Neutrophil (primary cell): ENCODE measurements at regions not wholly inside any gene's neighbourhood (a gene's known extent, or its start where the extent isn't known, plus 50 kb on each side); places are given as distances from the start of the nearest gene placed in this dataset.

Source experiments
- H3K27ac ChIP-seq: fragments of 200-600 bp; sonication (generic); 2 replicates; pipeline ENCODE4 v1.5.1; 2016; ENCODE audit warnings: mild to moderate bottlenecking, moderate library complexity
- H3K27me3 ChIP-seq: fragments of 200-600 bp; sonication (generic); 2 replicates; pipeline ENCODE4 v1.6.0; 2016; ENCODE audit warnings: mild to moderate bottlenecking
- H3K36me3 ChIP-seq: fragments of 200-600 bp; sonication (generic); 2 replicates; pipeline ENCODE4 v1.5.1; 2017
- H3K4me1 ChIP-seq, 2 experiments: fragments of 200-600 bp in 1 of 2; sonication (generic) in 1 of 2; 1 replicate in 1 of 2; 2 replicates in 1 of 2; pipeline versions ENCODE4 v1.5.1 to v1.6.1; 2013 to 2016; ENCODE audit warnings: low read depth in 1 of 2, low read length in 1 of 2, mild to moderate bottlenecking in 1 of 2, moderate library complexity in 1 of 2; ENCODE audit not compliant: control insufficient read depth in 1 of 2, insufficient read depth in 1 of 2
- H3K4me3 ChIP-seq, 2 experiments: fragments of 200-600 bp in 1 of 2; sonication (generic) in 1 of 2; 1 replicate in 1 of 2; 2 replicates in 1 of 2; pipeline ENCODE4 v1.5.1; 2013 to 2016; ENCODE audit warnings: low read depth in 1 of 2, low read length in 1 of 2, mild to moderate bottlenecking in 1 of 2, moderate library complexity in 1 of 2
- H3K9me3 ChIP-seq: fragments of 200-600 bp; sonication (generic); 2 replicates; pipeline ENCODE4 v1.5.1; 2016
- TF ChIP-seq, protein P1 (sequence below): fragments of 200-600 bp; sonication (generic); IDR thresholded peaks from 2 replicates; pipeline ENCODE4 v1.5.1; 2016; ENCODE audit warnings: antibody characterized with exemption

DNA sequence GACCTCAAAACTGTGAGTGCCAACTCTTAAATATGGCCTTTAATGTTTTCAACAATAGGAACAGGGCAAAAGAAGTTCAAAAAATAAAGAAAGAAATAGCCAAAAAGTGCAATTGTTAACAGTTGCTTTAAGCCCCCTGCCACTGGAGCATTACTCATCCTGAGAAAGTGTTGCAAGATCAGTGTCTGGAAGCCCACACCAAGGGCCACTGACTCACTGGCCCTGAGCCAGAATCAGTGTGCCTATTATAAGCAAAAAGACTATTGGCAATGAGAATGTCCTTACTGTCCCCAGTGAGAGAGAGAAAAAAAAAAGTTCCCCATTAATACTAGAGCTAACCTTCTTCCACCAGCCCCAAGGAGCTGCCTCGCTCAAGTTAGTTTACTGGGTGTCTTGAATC is 480.1 kb upstream of the ZNF385D start:
- H3K27ac ChIP-seq, result no peak overlapping the region
- no peaks in the 10 kb centered on the region for H3K36me3 ChIP-seq
- H3K9me3 ChIP-seq, result no peaks in the 10 kb centered on the region
- H3K4me3 ChIP-seq, result no peak overlapping the region
- H3K27me3 ChIP-seq, result no peaks in the 10 kb centered on the region
- H3K4me1 ChIP-seq, result no peaks in the 10 kb centered on the region
- TF ChIP-seq, protein P1, sequence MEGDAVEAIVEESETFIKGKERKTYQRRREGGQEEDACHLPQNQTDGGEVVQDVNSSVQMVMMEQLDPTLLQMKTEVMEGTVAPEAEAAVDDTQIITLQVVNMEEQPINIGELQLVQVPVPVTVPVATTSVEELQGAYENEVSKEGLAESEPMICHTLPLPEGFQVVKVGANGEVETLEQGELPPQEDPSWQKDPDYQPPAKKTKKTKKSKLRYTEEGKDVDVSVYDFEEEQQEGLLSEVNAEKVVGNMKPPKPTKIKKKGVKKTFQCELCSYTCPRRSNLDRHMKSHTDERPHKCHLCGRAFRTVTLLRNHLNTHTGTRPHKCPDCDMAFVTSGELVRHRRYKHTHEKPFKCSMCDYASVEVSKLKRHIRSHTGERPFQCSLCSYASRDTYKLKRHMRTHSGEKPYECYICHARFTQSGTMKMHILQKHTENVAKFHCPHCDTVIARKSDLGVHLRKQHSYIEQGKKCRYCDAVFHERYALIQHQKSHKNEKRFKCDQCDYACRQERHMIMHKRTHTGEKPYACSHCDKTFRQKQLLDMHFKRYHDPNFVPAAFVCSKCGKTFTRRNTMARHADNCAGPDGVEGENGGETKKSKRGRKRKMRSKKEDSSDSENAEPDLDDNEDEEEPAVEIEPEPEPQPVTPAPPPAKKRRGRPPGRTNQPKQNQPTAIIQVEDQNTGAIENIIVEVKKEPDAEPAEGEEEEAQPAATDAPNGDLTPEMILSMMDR, result no peak

DNA sequence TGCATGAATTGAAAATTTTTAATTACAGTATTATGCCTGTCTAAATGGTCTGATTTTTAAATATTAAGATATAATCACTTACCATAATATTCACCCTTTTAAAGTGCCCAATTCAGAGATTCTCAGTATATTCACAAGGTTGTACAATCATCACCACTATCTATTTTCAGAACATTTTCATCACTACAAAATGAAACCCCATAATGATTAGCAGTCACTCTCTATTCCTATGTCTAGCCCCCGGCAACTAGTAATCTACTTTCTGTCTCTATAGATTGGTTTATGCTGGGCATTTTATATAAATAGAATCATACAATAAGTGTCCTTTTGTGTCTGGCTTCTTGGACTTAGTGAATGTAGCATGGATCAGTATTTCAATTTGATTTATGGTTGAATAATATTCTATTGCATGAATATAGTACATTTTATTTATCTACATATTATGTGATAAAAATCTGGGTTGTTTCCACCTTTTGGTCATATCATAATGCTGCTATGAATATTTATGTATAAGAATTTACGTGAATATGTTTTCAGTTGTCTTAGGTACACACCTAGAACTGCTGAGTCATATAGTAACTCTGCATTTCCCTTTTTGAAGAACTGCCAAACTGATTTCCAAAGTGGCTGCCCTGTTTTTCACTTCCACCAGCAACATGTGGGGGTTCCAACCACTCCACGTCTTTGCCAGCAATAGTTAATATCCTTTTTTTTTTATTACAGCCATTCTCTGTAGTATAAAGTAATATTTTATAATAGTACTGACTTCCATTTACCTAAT is 485.7 kb upstream of the ZNF385D start:
- Histone ChIP-seq H3K4me3 (no peak overlapping the region), H3K27ac (no peak overlapping the region), H3K9me3 (no peaks in the 10 kb centered on the region), H3K36me3 (no peaks in the 10 kb centered on the region), H3K4me1 (no peaks in the 10 kb centered on the region), H3K27me3 (no peaks in the 10 kb centered on the region)
- TF ChIP-seq, protein P1, result no peak

DNA sequence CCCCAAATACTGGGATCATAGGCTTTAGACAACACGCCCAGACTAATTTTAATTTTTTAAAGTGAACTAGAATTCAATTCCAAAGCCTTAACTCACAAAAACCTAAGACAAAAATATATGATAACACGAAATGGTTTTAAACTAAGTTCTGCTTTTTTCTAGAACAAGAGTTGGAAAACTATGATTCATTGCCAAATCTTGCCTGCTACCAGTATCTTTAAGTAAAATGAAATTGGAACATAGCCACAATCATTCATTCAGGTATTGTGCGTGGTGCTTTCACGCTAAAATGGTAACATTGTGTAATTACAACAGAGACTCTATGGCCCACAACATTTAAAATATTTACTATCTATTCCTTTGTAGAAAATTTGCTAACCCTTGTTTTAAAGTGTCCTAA is 488.0 kb upstream of the ZNF385D start:
- Histone ChIP-seq H3K27ac (no peak overlapping the region), H3K36me3 (no peaks in the 10 kb centered on the region), H3K4me1 (no peaks in the 10 kb centered on the region), H3K4me3 (no peak overlapping the region), H3K9me3 (no peaks in the 10 kb centered on the region), H3K27me3 (no peaks in the 10 kb centered on the region)
- TF ChIP-seq, protein P1, result no peak

DNA sequence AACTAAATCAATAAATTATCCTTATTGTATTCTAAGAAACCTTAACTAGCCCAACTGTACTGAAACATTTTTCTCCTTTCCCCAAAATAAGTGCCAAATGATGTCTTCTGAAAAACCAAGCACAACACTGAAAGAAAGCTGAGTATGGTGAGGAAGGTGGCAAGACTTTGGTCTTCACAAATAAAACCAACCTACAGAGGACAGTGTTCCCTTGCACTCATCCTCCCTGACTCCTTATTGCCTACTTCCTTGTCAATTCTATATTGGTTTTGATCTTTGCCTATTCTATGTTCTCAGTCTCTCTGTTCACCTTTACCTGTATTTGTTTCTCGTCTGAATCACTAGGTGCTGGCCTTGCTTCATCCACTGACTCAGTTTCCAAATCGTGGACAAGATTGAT is 490.1 kb upstream of the ZNF385D start:
- TF ChIP-seq, protein P1, result no peak
- H3K9me3 ChIP-seq, result no peaks in the 10 kb centered on the region
- no peaks in the 10 kb centered on the region for H3K4me1 ChIP-seq
- H3K27ac ChIP-seq, result no peak overlapping the region
- H3K4me3 ChIP-seq, result no peak overlapping the region
- H3K36me3 ChIP-seq, result no peaks in the 10 kb centered on the region
- no peaks in the 10 kb centered on the region for H3K27me3 ChIP-seq

DNA sequence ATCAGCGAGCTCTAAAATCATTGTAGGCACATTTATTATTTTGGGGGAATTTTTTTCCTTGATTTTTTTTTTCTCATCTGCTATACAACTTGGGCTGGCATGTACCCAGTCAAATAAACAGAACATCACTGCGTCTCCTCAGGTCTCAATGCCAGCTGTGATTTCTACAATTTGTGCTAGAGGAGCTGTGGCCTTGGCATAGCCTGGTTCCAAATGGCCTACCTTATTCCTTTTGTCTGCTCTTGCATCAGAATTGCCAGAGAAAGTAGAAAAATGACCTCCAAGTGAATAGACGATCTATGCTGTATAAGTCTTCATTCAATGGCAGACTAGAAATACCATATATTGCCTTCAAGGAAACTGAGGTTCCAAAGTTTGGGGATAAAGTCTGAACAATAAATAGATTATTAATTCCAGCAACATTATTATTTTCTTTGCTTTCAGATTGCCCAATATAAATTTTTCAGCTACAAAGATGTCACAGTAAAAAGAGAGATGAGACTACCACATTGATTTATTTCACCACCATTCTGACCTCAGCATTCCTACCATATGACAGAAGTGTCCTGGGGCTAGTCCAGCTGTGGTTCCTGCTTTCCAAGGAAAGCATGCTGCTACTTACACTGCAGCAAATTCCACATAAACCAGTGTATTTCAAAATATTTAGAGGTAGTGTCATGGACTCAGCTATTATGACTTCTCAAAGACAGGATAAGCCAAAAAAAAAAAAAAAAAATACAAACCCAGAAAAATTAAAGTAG is 493.9 kb upstream of the ZNF385D start:
- TF ChIP-seq, protein P1, result no peak
- H3K9me3 ChIP-seq, result no peaks in the 10 kb centered on the region
- no peak overlapping the region for H3K4me3 ChIP-seq
- no peaks in the 10 kb centered on the region for H3K27me3 ChIP-seq
- H3K27ac ChIP-seq, result no peak overlapping the region
- no peaks in the 10 kb centered on the region for H3K36me3 ChIP-seq
- H3K4me1 ChIP-seq, result no peaks in the 10 kb centered on the region
